ENCODE measurements at regions not wholly inside any gene's neighbourhood (a gene's known extent, or its start where the extent isn't known, plus 50 kb on each side); places are given as distances from the start of the nearest gene placed in this dataset.
A peak's percentile ranks its signal among the peaks of the same experiment; 100 is the strongest.

- no peak overlapping the region for H3K27ac ChIP-seq (ENCODE audit: low read depth, low read length)
- DNase-seq (peak in 4 of 9 donors; percentile 15 to 28 (median 20)), ATAC-seq (no peak)
- peaks cover 0 to 2% (median 0%) of the 10 kb centered on the region in 5 donors for H3K36me3 Mint-ChIP-seq
- no peaks in the 10 kb centered on the region for H3K27me3 ChIP-seq (ENCODE audit: control insufficient read depth in 2 of 2, insufficient read depth in 2 of 2, low read length in 2 of 2)
- POLR2A ChIA-PET, result interaction anchor here (0.6 to 1.4 kb wide), 2 partner anchors 90 to 117 kb away, joined by 5 read pairs; no protein-coding TSS in a partner anchor
- no peaks in the 10 kb centered on the region for H3K4me1 ChIP-seq (ENCODE audit: control insufficient read depth in 2 of 2, insufficient read depth in 2 of 2, low read length in 2 of 2)
- H3K36me3 ChIP-seq (ENCODE audit: control insufficient read depth in 2 of 3, insufficient read depth in 3 of 3, low read length in 3 of 3), result no peaks in the 10 kb centered on the region
- no peak overlapping the region for H3K4me3 Mint-ChIP-seq
- H3K9me3 ChIP-seq (ENCODE audit: control insufficient read depth in 2 of 3, low read length in 3 of 3), result no peaks in the 10 kb centered on the region
- no peak overlapping the region for H3K4me3 ChIP-seq (ENCODE audit: low read length)
- intact Hi-C loops (cut with micrococcal nuclease), result loop anchor here (1.0 to 5.0 kb wide), 4 partner anchors 27 to 123 kb away; no protein-coding TSS in a partner anchor
- CTCF ChIA-PET, result interaction anchor here (1.0 to 3.2 kb wide), 10 partner anchors 11 to 122 kb away, joined by 3 to 35 read pairs (median 4); no protein-coding TSS in a partner anchor
- peaks cover 0 to 14% (median 0%) of the 10 kb centered on the region in 5 donors for H3K27me3 Mint-ChIP-seq
- H3K9me3 Mint-ChIP-seq, result no peaks in the 10 kb centered on the region
- peaks cover 0 to 15% (median 4%) of the 10 kb centered on the region in 7 donors for H3K4me1 Mint-ChIP-seq
- no peak overlapping the region for H3K27ac Mint-ChIP-seq
Measured at GRCh38 chr2:204051476-204051875, 114.9 kb downstream of the ICOS start.

DNA sequence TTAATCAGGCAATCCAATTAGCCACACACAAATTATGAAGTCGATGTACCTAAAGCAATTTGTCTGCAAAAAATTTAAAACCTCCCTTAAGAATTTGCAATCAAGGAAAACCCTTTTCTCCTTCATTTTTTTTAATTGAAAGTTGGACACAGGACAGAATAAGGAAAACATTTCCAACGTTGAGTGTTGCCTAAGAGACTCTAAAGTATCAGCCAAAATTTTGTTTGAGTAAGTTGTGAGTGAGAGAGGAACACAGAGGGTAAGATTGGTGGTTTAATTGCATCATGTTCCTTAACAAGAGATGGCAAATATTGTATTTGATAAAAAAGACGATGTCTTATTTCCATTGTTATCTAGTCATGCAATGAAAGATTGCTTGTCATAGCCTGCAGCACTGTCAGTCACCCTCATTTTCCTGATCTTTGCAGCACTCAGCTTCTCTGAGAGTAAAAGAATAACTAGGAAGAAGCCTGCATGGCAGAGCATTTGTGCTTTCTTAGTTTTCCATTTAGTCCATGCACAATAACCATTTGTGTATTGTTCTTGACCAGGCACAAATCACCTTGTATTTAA, 115.5 kb downstream of the ICOS start:
- Mint-ChIP-seq H3K4me3 (no peak overlapping the region), H3K4me1 (peaks cover 0 to 15% (median 4%) of the 10 kb centered on the region in 7 donors), H3K27ac (no peak overlapping the region), H3K9me3 (no peaks in the 10 kb centered on the region), H3K27me3 (peaks cover 0 to 14% (median 0%) of the 10 kb centered on the region in 5 donors), H3K36me3 (peaks cover 0 to 2% (median 0%) of the 10 kb centered on the region in 5 donors)
- Histone ChIP-seq H3K27me3 (ENCODE audit: control insufficient read depth in 2 of 2, insufficient read depth in 2 of 2, low read length in 2 of 2) (no peaks in the 10 kb centered on the region), H3K4me3 (ENCODE audit: low read length) (no peak overlapping the region), H3K36me3 (ENCODE audit: control insufficient read depth in 2 of 3, insufficient read depth in 3 of 3, low read length in 3 of 3) (no peaks in the 10 kb centered on the region), H3K27ac (ENCODE audit: low read depth, low read length) (no peak overlapping the region), H3K4me1 (ENCODE audit: control insufficient read depth in 2 of 2, insufficient read depth in 2 of 2, low read length in 2 of 2) (no peaks in the 10 kb centered on the region), H3K9me3 (ENCODE audit: control insufficient read depth in 2 of 3, low read length in 3 of 3) (no peaks in the 10 kb centered on the region)
- POLR2A ChIA-PET, result interaction anchor here (0.6 to 1.4 kb wide), 2 partner anchors 91 to 118 kb away, joined by 5 read pairs; no protein-coding TSS in a partner anchor
- intact Hi-C loops (cut with micrococcal nuclease), result loop anchor here (1.0 to 5.0 kb wide), 4 partner anchors 28 to 123 kb away; no protein-coding TSS in a partner anchor
- DNase-seq (no peak), ATAC-seq (no peak)
- CTCF ChIA-PET, result interaction anchor here (1.0 to 3.2 kb wide), 6 partner anchors 20 to 123 kb away, joined by 3 to 35 read pairs (median 5); no protein-coding TSS in a partner anchor

GRCh38 chr2:204059016-204059415, 122.5 kb downstream of the ICOS start:
- Mint-ChIP-seq H3K36me3 (peaks cover 0 to 2% (median 0%) of the 10 kb centered on the region in 5 donors), H3K4me3 (no peak overlapping the region), H3K27me3 (peaks cover 0 to 19% (median 0%) of the 10 kb centered on the region in 5 donors), H3K4me1 (peaks cover 0 to 2% (median 0%) of the 10 kb centered on the region in 7 donors), H3K27ac (no peak overlapping the region), H3K9me3 (peaks cover 0 to 3% (median 0%) of the 10 kb centered on the region in 11 donors)
- H3K27me3 ChIP-seq (ENCODE audit: control insufficient read depth in 2 of 2, insufficient read depth in 2 of 2, low read length in 2 of 2), result no peaks in the 10 kb centered on the region
- intact Hi-C loops (cut with micrococcal nuclease), result no loop called here
- H3K4me3 ChIP-seq (ENCODE audit: low read length), result no peak overlapping the region
- DNase-seq (no peak), ATAC-seq (no peak)
- H3K27ac ChIP-seq (ENCODE audit: low read depth, low read length), result no peak overlapping the region
- H3K36me3 ChIP-seq (ENCODE audit: control insufficient read depth in 2 of 3, insufficient read depth in 3 of 3, low read length in 3 of 3), result no peaks in the 10 kb centered on the region
- CTCF ChIA-PET, result no interaction called here
- H3K9me3 ChIP-seq (ENCODE audit: control insufficient read depth in 2 of 3, low read length in 3 of 3), result no peaks in the 10 kb centered on the region
- POLR2A ChIA-PET, result no interaction called here
- H3K4me1 ChIP-seq (ENCODE audit: control insufficient read depth in 2 of 2, insufficient read depth in 2 of 2, low read length in 2 of 2), result no peaks in the 10 kb centered on the region

GRCh38 chr2:204060841-204061240, 124.3 kb downstream of the ICOS start:
- peak overlapping the region in 1 of 9 donors; percentile 75 for H3K27ac Mint-ChIP-seq
- CTCF ChIA-PET, result no interaction called here

GRCh38 chr2:204061241-204061640, 124.7 kb downstream of the ICOS start:
- Histone ChIP-seq H3K4me1 (ENCODE audit: control insufficient read depth in 2 of 2, insufficient read depth in 2 of 2, low read length in 2 of 2) (no peaks in the 10 kb centered on the region), H3K9me3 (ENCODE audit: control insufficient read depth in 2 of 3, low read length in 3 of 3) (no peaks in the 10 kb centered on the region), H3K4me3 (ENCODE audit: low read length) (no peak overlapping the region), H3K27ac (ENCODE audit: low read depth, low read length) (no peak overlapping the region), H3K36me3 (ENCODE audit: control insufficient read depth in 2 of 3, insufficient read depth in 3 of 3, low read length in 3 of 3) (no peaks in the 10 kb centered on the region), H3K27me3 (ENCODE audit: control insufficient read depth in 2 of 2, insufficient read depth in 2 of 2, low read length in 2 of 2) (no peaks in the 10 kb centered on the region)
- Mint-ChIP-seq H3K27me3 (peaks cover 0 to 12% (median 0%) of the 10 kb centered on the region in 5 donors), H3K36me3 (peaks cover 0 to 6% (median 0%) of the 10 kb centered on the region in 5 donors), H3K9me3 (peaks cover 0 to 3% (median 0%) of the 10 kb centered on the region in 11 donors), H3K27ac (no peak overlapping the region), H3K4me3 (no peak overlapping the region), H3K4me1 (peaks cover 0 to 2% (median 0%) of the 10 kb centered on the region in 7 donors)
- POLR2A ChIA-PET, result no interaction called here
- DNase-seq (no peak), ATAC-seq (no peak)
- intact Hi-C loops (cut with micrococcal nuclease), result no loop called here
- CTCF ChIA-PET, result interaction anchor here (0.6 kb wide), 1 partner anchor 272 kb away, joined by 3 read pairs; no protein-coding TSS in a partner anchor

More at GRCh38 chr2:204060841-204061240, 124.3 kb downstream of the ICOS start:
- H3K36me3 Mint-ChIP-seq, result peaks cover 0 to 2% (median 0%) of the 10 kb centered on the region in 5 donors
- POLR2A ChIA-PET, result no interaction called here
- Histone ChIP-seq H3K4me3 (ENCODE audit: low read length) (no peak overlapping the region), H3K4me1 (ENCODE audit: control insufficient read depth in 2 of 2, insufficient read depth in 2 of 2, low read length in 2 of 2) (no peaks in the 10 kb centered on the region), H3K9me3 (ENCODE audit: control insufficient read depth in 2 of 3, low read length in 3 of 3) (no peaks in the 10 kb centered on the region), H3K27me3 (ENCODE audit: control insufficient read depth in 2 of 2, insufficient read depth in 2 of 2, low read length in 2 of 2) (no peaks in the 10 kb centered on the region), H3K27ac (ENCODE audit: low read depth, low read length) (no peak overlapping the region), H3K36me3 (ENCODE audit: control insufficient read depth in 2 of 3, insufficient read depth in 3 of 3, low read length in 3 of 3) (no peaks in the 10 kb centered on the region)
- ATAC-seq (no peak), DNase-seq (no peak)
- H3K9me3 Mint-ChIP-seq, result peaks cover 0 to 3% (median 0%) of the 10 kb centered on the region in 11 donors
- H3K4me1 Mint-ChIP-seq, result peaks cover 0 to 2% (median 0%) of the 10 kb centered on the region in 7 donors
- intact Hi-C loops (cut with micrococcal nuclease), result no loop called here
- H3K27me3 Mint-ChIP-seq, result peaks cover 0 to 12% (median 0%) of the 10 kb centered on the region in 5 donors
- H3K4me3 Mint-ChIP-seq, result no peak overlapping the region

- H3K4me3 ChIP-seq (ENCODE audit: low read length), result no peak overlapping the region
- H3K27ac ChIP-seq (ENCODE audit: low read depth, low read length), result no peak overlapping the region
- Mint-ChIP-seq H3K27me3 (peaks cover 0 to 12% (median 5%) of the 10 kb centered on the region in 5 donors), H3K9me3 (peaks cover 0 to 10% (median 0%) of the 10 kb centered on the region in 11 donors), H3K36me3 (peaks cover 0 to 6% (median 0%) of the 10 kb centered on the region in 5 donors), H3K4me1 (peaks cover 0 to 2% (median 0%) of the 10 kb centered on the region in 7 donors), H3K27ac (no peak overlapping the region), H3K4me3 (no peak overlapping the region)
- ChIA-PET CTCF (no interaction called here), POLR2A (no interaction called here)
- H3K4me1 ChIP-seq (ENCODE audit: control insufficient read depth in 2 of 2, insufficient read depth in 2 of 2, low read length in 2 of 2), result no peaks in the 10 kb centered on the region
- ATAC-seq, result no peak
- H3K36me3 ChIP-seq (ENCODE audit: control insufficient read depth in 2 of 3, insufficient read depth in 3 of 3, low read length in 3 of 3), result no peaks in the 10 kb centered on the region
- H3K9me3 ChIP-seq (ENCODE audit: control insufficient read depth in 2 of 3, low read length in 3 of 3), result no peaks in the 10 kb centered on the region
- intact Hi-C loops (cut with micrococcal nuclease), result no loop called here
- no peak for DNase-seq
- H3K27me3 ChIP-seq (ENCODE audit: control insufficient read depth in 2 of 2, insufficient read depth in 2 of 2, low read length in 2 of 2), result no peaks in the 10 kb centered on the region
Measured at GRCh38 chr2:204064119-204064518, 127.6 kb downstream of the ICOS start.
